RCC 7860 (cell line): ENCODE measurements at regions not wholly inside any gene's neighbourhood (a gene's known extent, or its start where the extent isn't known, plus 50 kb on each side); places are given as distances from the start of the nearest gene placed in this dataset.

Experiments
- DNase-seq: peaks from one replicate; pipeline ENCODE4 v3.0.0-alpha.2; 2015; ENCODE audit warnings: low spot score
- FAIRE-seq: peaks from 2 replicates; lab custom pipeline; 2012; peaks lifted over from hg19 to GRCh38; lab: Jason Lieb, UNC

DNA sequence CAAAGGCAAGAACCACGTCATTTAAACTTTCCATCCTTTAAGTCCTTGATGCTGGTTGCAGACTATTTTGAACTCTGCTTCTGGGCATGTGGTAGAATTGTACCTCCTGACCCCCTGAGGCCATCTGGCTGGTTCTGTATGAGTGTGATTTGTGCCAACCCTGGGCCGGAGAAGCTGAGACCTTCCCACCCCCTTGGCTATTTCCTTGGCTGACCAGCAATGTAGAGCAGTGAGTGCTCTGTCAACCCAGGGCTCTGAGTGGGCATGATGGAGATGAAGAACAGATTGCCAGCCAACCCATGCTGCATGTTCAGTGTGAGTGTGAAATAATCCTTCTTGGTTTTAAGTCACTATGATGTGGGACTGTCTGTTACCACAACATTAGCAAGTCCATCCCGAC is 82.1 kb upstream of the RASGRP1 start:
- DNase-seq (no peak), FAIRE-seq (no peak)

DNA sequence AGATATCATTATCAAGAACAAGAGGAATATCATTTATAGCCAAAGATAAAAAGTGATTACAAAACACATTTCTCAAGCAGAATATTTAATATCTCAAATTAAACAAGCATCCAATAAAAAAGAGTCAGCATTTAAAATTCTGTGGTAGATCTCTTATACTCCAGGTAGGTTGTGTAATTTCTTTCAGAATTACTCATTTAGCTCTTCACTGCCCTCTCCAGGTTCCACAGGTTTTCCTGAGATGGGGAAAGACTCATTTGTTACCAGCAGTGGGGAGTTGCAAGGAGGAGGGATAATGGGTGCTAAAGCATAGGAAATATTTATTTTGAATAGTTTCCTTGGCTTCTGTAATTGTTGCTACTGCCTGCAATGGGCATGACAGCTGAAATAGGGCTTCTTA is 83.1 kb upstream of the RASGRP1 start:
- DNase-seq (peak; percentile 31), FAIRE-seq (no peak)

DNA sequence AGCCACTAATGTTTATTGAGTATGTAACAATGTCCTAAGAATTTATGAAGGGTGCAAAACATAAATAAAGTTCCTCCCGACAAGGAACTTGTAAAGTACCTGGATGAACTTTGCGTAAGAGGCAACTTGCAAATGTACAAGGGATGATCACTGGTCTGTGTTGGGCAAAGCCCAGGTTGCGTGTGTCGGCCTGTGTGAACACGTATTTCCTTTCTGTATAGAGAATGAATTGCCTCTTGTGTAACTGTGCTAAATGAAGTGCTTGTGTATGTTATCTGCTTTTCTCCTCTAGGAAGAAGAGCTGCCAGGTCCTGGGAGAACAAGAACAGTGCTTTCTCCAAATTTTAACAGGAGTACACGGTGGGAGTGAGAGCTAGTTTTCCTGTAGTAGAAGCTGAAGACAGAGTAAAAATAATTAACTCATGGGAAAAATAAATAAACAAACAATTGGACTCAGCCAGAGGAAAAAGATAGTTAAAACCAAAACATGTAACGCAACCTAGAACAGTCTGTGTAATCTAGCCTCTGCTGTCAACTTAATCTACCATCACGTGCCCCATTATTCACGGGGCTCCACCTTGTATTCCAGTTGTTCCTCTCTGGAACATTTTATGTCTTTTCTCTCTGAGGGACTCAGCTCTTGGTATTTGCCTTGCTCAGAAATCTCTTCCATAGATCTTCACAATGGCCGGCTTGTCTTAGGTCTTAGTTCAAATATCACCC is 83.7 kb upstream of the RASGRP1 start:
- FAIRE-seq = no peak
- no peak for DNase-seq

DNA sequence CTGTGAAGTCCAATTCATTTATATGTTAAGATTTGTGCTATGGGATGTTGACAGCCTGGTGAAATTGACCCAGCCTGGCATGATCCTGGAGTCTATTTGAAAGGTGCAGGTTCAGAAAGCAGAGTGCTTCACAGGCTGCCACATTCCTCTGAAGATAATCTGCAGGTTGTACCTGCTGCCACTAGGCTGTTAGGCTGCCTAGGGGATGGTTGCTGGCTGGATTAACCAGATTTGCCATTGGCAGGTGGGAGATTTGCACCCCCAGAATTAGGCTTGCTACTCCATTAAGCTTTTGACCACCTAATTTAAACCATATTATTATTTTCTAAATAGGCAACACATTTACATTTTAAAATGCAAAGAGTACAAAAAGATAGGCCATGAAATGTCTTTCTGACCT is 85.8 kb upstream of the RASGRP1 start:
- FAIRE-seq = no peak
- DNase-seq = no peak

DNA sequence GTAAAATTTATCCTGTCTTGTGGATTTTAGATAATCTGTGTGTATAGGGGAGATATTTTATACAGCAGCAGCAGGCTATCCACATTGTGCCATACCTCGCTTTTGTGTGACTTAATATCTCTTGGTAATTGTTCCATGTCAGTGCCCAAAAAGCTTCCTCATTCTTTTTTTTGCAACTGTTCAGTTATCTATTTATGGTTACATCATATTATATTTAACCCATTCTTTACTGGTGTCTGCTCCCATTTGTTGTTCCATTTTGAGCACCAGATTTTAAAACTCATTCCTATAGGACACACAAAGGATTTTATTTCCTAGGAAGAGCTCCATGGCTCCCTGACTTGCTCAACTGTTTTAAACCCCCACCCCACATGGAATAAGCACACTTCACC is 86.3 kb upstream of the RASGRP1 start:
- no peak for DNase-seq
- FAIRE-seq = no peak

- DNase-seq (no peak), FAIRE-seq (no peak)
Measured at GRCh38 chr15:38651328-38652038, 86.9 kb upstream of the RASGRP1 start.

DNA sequence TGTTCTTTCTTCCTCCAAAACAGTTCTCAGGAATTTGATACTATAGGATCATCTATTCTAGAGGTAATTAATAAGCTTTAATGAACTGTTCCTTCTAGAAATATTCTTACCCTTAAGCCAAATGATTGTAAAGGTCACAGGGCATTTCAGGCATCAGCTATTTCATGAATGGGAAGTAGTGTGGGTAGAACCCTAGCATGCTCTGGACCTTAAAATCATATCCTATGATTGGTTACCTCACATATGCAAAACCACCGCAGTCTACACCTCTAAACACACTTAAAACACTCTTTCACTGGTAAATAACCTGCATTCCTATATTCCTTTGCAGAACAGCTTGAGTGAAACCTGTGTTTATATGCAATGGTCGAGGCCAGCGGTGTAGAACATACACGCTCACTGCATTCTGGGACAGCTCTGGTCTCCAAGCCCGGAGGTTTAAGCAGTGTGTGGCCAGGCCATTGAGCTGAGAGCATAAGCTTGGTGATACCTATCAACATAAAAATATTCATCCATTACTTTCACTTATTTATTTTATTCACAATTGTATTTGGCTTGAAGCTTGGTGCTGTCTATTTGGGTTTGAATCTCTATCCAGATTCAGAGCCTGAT is 87.7 kb upstream of the RASGRP1 start:
- no peak for DNase-seq
- no peak for FAIRE-seq

GRCh38 chr15:38652998-38653397 is 88.4 kb upstream of the RASGRP1 start:
- FAIRE-seq (no peak), DNase-seq (no peak)

DNA sequence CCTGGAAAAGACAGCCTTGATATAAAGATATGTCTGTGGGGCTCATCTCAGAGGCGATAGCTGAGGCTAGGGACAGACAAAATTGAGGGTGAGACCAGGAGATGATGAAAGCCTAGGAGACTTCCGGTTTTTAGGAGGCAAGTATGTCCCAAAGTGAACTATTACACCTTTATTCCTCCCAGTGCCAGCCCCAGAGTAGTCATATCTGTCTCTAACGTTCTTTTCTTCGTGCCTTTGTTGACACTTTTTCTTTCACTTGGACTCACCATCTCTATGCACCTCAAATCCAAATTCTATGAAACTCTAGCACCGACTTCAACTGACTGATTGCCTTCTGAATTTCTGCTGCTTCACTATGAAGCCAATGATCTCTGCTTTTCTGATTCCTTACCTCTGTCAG is 93.8 kb upstream of the RASGRP1 start:
- FAIRE-seq (no peak), DNase-seq (no peak)

- no peak for DNase-seq
- no peak for FAIRE-seq
Measured at GRCh38 chr15:38660738-38661137, 96.1 kb upstream of the RASGRP1 start.

- DNase-seq (no peak), FAIRE-seq (no peak)
Measured at GRCh38 chr15:38662033-38662802, 97.6 kb upstream of the RASGRP1 start.

- DNase-seq (no peak), FAIRE-seq (no peak)
Measured at GRCh38 chr15:38662805-38663204, 98.2 kb upstream of the RASGRP1 start.

GRCh38 chr15:38665586-38666305 is 101.1 kb upstream of the RASGRP1 start:
- no peak for DNase-seq
- no peak for FAIRE-seq

DNA sequence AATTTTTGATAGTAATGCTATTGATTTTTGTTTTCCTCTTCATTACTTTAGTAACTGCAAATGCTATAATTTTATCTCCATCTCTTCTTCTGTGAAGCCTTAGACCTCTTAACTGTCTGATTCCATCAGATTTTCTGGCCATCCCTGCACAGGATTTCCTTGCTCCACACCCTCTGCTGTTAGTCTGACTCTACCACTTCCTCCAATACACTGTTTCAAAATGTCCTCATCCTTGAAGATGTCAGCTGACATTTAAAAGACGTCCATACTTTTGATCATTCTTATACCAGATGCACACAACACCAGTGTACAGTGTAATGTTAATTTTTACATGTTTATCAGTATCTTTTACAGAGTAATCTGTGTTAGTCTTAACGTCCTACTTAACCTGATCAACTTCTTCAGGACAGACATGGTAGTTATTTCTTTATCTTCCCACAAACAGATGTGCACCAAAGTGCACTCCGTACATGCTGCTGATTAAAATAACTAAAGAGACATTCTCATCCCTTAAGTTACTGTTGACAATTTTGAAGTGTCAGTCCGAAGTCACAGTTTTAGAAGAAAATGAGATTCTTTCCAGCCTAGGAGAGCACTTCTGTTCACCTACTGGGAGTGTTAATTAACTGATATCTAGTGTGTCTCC is 102.4 kb upstream of the RASGRP1 start:
- DNase-seq (no peak), FAIRE-seq (no peak)

DNA sequence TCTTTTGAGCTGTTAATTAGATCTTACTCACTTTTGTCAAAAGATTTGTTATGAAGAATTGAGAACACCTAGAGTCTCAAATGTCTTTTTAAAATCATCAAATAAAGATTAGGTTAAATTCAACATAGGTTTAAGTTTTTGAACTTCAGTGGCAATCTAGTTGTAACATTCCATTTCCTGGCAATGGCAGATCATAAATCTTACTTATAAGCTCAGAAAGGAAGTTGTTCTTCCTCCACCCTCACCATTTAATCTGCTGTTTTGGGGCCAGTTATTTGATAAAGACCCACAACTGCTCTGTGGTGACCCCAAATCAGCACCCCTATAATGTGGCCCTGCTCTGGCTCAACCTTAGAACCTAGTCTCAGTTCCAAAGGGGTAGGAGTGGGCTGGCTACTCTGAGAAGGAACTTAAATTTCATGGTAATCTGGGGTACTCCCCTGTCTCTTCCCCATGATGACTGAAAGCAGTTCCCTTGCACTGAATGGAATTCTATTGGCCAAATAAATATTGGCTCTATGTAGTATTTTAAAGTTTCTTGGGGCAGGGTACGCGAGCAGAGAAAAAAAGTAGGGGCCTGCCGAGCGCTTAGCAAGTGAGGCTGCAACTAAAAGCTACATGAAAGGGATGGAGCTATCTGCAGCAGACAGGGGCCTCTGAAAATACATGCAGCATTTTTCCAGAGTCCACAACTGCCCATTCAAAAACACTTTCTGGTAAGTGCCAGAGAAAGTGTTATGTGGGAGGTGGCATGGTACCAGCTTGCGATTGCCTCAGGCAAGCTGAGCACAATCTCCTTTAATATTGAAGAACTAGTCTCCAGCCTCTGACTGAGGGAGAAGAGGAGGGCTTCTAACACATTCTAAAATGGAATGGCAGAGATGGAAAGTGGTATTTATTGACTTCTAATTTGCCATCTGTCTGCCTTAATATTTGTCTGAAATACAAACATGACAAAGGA is 103.6 kb upstream of the RASGRP1 start:
- DNase-seq (no peak), FAIRE-seq (no peak)

- DNase-seq = no peak
Measured at GRCh38 chr15:38668898-38669391, 104.3 kb upstream of the RASGRP1 start.

GRCh38 chr15:38670128-38671005 is 105.8 kb upstream of the RASGRP1 start:
- DNase-seq (no peak), FAIRE-seq (no peak)

More at GRCh38 chr15:38668898-38669391, 104.3 kb upstream of the RASGRP1 start:
- no peak for FAIRE-seq

- FAIRE-seq (no peak), DNase-seq (no peak)
Measured at GRCh38 chr15:38671006-38671387, 106.4 kb upstream of the RASGRP1 start.
